Ovary (tissue), 3 donors: ENCODE measurements at regions not wholly inside any gene's neighbourhood (a gene's known extent, or its start where the extent isn't known, plus 50 kb on each side); places are given as distances from the start of the nearest gene placed in this dataset.

Experiments
- EP300 ChIP-seq: sonication (generic); formaldehyde crosslinking; IDR thresholded peaks from one replicate; pipeline ENCODE4 v1.6.1; 2017; ENCODE audit warnings: antibody characterized with exemption
- TF ChIP-seq, protein P1 (sequence below), 3 donors: fragments of 450-650 bp in 2 of 3; fragments of 200-600 bp in 1 of 3; IDR thresholded peaks; one replicate each; pipeline versions ENCODE4 v1.5.1 to v1.8.0; 2016 to 2022; ENCODE audit warnings: antibody characterized with exemption in 3 of 3, mild to moderate bottlenecking in 1 of 3
- donor health status: DM: no; HTN: no; CAD: no.

DNA sequence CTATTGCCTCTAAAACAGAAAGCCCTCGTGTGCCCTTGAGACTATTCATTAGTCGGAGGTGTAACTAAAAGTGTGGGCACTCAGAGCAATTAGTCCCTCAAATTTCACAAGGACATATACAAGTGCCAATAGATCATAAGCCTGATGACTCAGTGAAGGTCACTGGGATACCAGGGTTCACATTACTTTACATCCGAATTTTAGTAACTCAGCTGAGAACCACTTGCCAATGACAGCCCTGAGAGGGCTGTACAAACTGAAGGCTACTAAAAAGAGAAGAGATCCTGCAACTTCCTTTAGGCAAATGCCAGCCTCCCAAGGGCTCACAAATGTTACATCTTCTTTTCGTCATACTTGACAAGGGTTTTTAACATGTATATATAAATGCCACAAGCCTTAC, 369.6 kb downstream of the TENT5A start:
- TF ChIP-seq EP300: no peak
- TF ChIP-seq, protein P1, sequence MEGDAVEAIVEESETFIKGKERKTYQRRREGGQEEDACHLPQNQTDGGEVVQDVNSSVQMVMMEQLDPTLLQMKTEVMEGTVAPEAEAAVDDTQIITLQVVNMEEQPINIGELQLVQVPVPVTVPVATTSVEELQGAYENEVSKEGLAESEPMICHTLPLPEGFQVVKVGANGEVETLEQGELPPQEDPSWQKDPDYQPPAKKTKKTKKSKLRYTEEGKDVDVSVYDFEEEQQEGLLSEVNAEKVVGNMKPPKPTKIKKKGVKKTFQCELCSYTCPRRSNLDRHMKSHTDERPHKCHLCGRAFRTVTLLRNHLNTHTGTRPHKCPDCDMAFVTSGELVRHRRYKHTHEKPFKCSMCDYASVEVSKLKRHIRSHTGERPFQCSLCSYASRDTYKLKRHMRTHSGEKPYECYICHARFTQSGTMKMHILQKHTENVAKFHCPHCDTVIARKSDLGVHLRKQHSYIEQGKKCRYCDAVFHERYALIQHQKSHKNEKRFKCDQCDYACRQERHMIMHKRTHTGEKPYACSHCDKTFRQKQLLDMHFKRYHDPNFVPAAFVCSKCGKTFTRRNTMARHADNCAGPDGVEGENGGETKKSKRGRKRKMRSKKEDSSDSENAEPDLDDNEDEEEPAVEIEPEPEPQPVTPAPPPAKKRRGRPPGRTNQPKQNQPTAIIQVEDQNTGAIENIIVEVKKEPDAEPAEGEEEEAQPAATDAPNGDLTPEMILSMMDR (IDR thresholded peaks at IDR 0.05): no peak
